Superior temporal gyrus (tissue), 1 donor: ENCODE measurements at regions not wholly inside any gene's neighbourhood (a gene's known extent, or its start where the extent isn't known, plus 50 kb on each side); places are given as distances from the start of the nearest gene placed in this dataset.
A peak's percentile ranks its signal among the peaks of the same experiment; 100 is the strongest.
"Not testable (repeated sequence)": the region's sequence is repeated elsewhere in the genome, so short reads cannot be mapped to it uniquely, and the experiment has no call there.

Experiments used
- DNase-seq: peaks from one replicate; pipeline ENCODE4 v3.0.0-alpha.2; 2016; ENCODE audit errors: extremely low spot score

- no peak for DNase-seq
These were observed 62.4 kb downstream of the CRYBB2 start for GRCh38 chr22:25281675-25282345.

DNA sequence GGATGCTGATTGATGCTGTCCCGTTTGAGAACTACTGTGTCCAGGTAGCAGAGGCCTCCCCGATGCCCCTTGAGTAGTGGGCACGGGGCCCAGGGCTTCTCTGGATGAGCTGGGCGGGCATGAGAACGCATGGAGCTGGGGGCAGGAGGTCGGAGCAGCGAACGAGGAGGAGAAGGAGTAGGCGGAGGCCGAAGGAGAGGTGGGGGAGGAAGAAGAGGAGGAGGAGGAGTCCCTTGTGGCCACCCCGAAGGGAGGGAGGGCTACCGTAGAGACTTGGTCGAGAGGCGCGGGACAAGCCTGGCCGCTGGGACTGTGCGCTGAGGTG is 62.9 kb downstream of the CRYBB2 start:
- no peak for DNase-seq

DNA sequence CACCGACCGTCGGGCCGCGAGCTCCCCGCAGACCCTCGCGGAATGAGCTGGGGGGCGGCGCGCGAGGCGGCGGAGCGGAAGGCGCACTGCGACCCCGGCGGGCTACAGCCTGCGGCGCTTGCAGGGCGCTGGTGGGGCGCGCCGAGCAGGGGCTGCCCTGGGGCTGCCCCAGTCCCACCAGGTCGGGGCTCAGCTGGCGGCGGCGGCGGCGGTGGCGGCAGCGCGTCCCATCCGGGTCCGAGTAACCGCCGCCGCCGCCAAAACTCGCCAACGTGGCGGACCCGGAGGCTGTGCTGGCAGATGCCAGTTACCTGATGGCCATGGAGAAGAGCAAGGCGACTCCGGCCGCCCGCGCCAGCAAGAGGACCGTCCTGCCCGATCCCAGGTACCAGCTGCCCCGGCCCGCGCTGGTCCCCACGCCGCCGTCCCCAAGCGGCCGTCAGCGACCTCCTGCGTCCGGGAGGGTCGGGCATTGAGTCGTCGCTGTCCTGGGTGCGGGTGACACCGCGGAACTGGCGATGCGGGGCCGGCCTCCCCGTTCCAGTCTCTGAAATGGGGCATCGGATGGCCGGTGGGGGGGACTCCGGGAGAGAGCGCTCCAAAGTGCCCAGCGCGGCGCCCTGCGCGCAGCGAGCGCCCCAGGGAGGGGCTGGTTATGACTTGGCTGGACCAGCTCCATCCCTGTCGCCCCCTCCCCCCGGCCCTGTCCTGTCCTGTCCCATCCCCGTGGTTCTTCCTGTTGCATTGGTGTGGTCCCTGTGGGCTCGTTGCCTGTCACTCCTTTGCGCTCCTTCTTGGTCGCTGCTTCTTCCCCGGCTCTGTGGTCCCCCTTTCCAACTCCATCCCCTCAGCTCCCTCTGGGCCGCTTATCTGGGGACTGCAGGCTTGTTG is 63.5 kb downstream of the CRYBB2 start:
- no peak for DNase-seq

DNA sequence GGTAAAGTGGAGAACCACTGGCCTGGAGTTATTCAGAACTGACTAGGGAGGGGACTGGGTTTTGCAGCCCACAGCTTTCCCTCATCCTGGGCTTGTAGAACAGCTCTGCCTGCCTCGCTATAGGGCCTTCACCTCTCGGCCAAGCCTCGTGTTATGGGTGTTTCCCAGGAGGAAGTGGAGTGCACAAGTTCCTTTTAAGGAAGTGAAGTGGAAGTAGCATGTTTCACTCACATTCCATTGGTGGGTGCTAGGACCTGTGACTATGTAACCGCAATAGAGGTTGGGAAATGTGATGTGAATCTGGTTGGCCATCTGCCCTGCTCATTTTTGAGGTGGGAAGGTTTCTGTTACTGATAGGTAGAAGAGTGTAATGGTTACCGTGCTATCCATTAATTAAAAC is 69.0 kb downstream of the CRYBB2 start:
- not testable (repeated sequence) for DNase-seq

DNA sequence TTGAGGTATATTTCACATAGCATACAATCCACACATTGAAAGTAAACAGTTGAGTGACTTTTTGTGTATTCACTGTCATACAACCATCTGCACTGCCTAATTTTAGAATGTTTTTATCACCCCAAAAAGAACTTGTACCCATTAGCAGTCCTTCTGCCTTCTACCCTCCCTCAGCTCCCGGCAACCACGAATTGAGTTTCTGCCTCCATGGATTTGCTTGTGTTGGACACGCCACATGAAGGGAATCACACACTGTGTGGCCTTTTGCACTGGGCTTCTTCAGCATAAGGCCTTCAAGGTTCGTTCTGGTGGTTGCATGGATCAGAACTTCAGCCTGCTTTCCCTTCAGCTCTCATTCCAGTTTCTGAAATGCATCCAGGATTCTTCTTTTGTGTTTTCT is 82.5 kb downstream of the CRYBB2 start:
- DNase-seq: not testable (repeated sequence)

GRCh38 chr22:25309586-25309985 is 90.1 kb downstream of the CRYBB2 start:
- not testable (repeated sequence) for DNase-seq

DNA sequence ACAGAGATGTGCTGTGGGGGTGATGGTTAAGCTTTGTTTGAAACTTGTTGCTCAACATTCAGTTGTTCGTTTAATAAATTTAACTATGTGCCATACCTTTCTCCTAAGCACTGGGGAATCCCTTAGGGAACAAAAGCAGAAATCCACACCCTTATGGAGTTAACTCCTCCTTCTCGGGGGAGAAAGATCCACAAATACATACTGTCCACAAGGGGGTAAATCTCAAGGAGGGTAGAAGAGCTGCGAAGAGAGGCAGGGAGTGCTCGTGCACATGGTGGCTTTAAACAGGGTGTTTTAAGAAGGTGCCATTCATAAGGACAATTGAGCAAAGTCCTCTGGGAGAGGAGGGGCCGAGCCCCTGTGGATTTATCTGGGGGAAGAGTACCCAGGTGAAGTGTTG is 92.5 kb downstream of the CRYBB2 start:
- DNase-seq: not testable (repeated sequence)

GRCh38 chr22:25318081-25318823 is 98.8 kb downstream of the CRYBB2 start:
- DNase-seq: no peak

GRCh38 chr22:25327018-25327755 is 107.7 kb downstream of the CRYBB2 start:
- no peak for DNase-seq

GRCh38 chr22:25331050-25331449 is 111.6 kb downstream of the CRYBB2 start:
- no peak for DNase-seq

- not testable (repeated sequence) for DNase-seq
These were observed 112.5 kb downstream of the CRYBB2 start for GRCh38 chr22:25331911-25332310.

GRCh38 chr22:25332386-25332785 is 112.9 kb downstream of the CRYBB2 start:
- no peak for DNase-seq

- DNase-seq: peak; percentile 83
These were observed 114.7 kb downstream of the CRYBB2 start for GRCh38 chr22:25334162-25334490.

GRCh38 chr22:25334631-25335030 is 115.2 kb downstream of the CRYBB2 start:
- not testable (repeated sequence) for DNase-seq

DNA sequence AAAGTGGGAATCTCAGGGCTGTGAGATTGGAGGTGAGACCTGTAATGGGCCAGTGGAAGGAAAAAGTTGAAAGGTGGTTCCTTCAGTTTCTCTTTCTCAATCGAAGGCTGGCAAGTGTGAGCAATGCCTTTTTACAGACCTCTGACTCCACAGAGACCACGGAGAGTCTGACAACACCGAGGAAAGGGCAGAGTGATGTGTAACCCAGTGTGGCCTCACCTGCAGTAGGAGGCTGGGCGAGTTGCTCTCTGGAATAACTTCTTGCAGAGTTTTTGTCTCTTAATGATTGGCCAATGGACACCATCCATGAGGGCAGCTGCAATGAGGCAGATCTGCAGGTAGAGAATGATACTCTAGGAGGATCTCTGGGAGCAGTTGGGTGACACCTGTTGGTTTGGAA is 115.8 kb downstream of the CRYBB2 start:
- DNase-seq: not testable (repeated sequence)

GRCh38 chr22:25340536-25340935 is 121.1 kb downstream of the CRYBB2 start:
- not testable (repeated sequence) for DNase-seq

DNA sequence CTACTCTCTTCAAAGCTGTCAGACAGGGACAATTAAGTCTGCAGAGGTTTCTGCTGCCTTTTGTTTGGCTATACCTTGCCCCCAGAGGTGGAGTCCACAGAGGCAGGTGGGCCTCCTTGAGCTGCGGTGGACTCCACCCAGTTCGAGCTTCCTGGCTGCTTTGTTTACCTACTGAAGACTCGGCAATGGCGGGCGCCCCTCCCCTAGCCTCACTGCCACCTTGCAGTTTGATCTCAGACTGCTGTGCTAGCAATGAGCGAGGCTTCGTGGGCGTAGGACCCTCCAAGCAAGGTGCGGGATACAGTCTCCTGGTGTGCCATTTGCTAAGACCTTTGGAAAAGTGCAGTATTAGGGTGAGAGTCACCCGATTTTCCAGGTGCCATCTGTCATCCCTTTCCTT is 124.9 kb downstream of the CRYBB2 start:
- not testable (repeated sequence) for DNase-seq

- no peak for DNase-seq
These were observed 127.7 kb downstream of the CRYBB2 start for GRCh38 chr22:25346859-25347751.

GRCh38 chr22:25347752-25348102 is 128.3 kb downstream of the CRYBB2 start:
- DNase-seq: no peak

DNA sequence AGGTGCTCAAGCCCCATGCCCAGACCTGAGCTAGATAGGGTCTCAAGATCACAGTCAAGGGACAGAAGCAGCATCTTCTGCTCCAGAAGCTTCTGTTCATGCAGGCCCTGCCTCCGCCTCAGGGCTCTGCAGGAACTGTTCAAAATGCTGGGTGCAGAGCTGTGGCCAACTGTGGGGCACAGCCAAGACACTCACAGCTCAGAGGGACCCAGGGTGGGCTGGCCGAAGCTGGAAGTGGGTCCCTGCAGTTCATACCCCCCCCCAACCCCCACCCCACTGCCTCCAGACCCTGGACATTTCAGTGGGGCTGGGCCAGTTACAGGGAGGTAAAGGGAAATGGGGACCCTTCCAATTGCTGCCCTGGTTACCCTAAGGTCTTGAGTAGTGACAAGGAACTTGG is 129.0 kb downstream of the CRYBB2 start:
- DNase-seq: no peak

DNA sequence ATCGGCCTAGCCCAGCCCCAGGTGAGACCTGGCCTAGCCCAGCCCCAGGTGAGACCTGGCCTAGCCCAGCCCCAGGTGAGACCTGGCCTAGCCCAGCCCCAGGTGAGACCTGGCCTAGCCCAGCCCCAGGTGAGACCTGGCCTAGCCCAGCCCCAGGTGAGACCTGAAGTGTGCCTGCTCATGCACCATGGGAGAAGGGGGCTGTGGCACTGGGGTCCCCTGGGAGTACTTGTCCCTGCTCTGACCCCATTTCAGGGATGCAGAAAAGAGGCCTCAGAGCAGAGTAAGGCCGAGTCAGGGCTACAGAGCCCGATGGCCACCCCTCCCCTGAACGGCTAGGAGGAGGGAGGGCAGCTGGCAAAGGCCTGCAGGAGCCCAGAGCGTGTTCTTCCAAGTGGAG is 129.6 kb downstream of the CRYBB2 start:
- DNase-seq: not testable (repeated sequence)
